OCI-LY1 (cell line): ENCODE measurements at regions not wholly inside any gene's neighbourhood (a gene's known extent, or its start where the extent isn't known, plus 50 kb on each side); places are given as distances from the start of the nearest gene placed in this dataset.
"Not testable (repeated sequence)": the region's sequence is repeated elsewhere in the genome, so short reads cannot be mapped to it uniquely, and the experiment has no call there.

Experiments
- H2AFZ ChIP-seq: fragments of 200-600 bp; sonication (generic), shearing (Covaris generic); 2 replicates; pipeline ENCODE4 v1.6.0; 2014; ENCODE audit warnings: antibody characterized with exemption, mild to moderate bottlenecking, low read length
- H3F3A ChIP-seq: fragments of 200-600 bp; sonication (generic), shearing (Covaris generic); 2 replicates; pipeline ENCODE4 v1.6.0; 2014; ENCODE audit warnings: mild to moderate bottlenecking, antibody characterized with exemption, low read length, moderate library complexity; ENCODE audit not compliant: insufficient read depth
- H3K27ac ChIP-seq: fragments of 200-600 bp; sonication (generic); 2 replicates; pipeline ENCODE4 v1.5.1; 2014; ENCODE audit warnings: low read length, mixed run types, mild to moderate bottlenecking, low read depth; ENCODE audit not compliant: poor library complexity, severe bottlenecking
- H3K27me3 ChIP-seq: fragments of 200-600 bp; sonication (generic); 2 replicates; pipeline ENCODE4 v1.6.0; 2014; ENCODE audit warnings: antibody characterized with exemption, mild to moderate bottlenecking, low read length, moderate library complexity; ENCODE audit not compliant: insufficient read depth
- H3K36me3 ChIP-seq: fragments of 200-600 bp; sonication (generic); 2 replicates; pipeline ENCODE4 v1.6.1; 2014; ENCODE audit warnings: mild to moderate bottlenecking, antibody characterized with exemption, low read length, moderate library complexity, mixed read lengths; ENCODE audit not compliant: insufficient read depth
- H3K4me1 ChIP-seq: fragments of 200-600 bp; sonication (generic); 2 replicates; pipeline ENCODE4 v1.5.1; 2014; ENCODE audit warnings: mild to moderate bottlenecking, low read length, moderate library complexity; ENCODE audit not compliant: insufficient read depth, severe bottlenecking
- H3K4me2 ChIP-seq: fragments of 200-600 bp; sonication (generic), shearing (Covaris generic); 2 replicates; pipeline ENCODE4 v1.6.1; 2014; ENCODE audit warnings: low read length
- H3K4me3 ChIP-seq: fragments of 200-600 bp; sonication (generic); 2 replicates; pipeline ENCODE4 v1.5.1; 2014; ENCODE audit warnings: low read length, low read depth, mild to moderate bottlenecking, mixed read lengths; ENCODE audit not compliant: poor library complexity, severe bottlenecking
- H3K79me2 ChIP-seq: fragments of 200-600 bp; shearing (Covaris generic); 2 replicates; pipeline ENCODE4 v1.6.1; 2016; ENCODE audit warnings: mixed run types, low read length, mixed read lengths; ENCODE audit not compliant: insufficient read depth
- H3K9ac ChIP-seq: fragments of 200-600 bp; sonication (generic), shearing (Covaris generic); 2 replicates; pipeline ENCODE4 v1.6.1; 2014; ENCODE audit warnings: mild to moderate bottlenecking, low read length, mixed read lengths
- H3K9me2 ChIP-seq: fragments of 200-600 bp; sonication (generic), shearing (Covaris generic); 2 replicates; pipeline ENCODE4 v1.6.1; 2014; ENCODE audit warnings: low read depth, mild to moderate bottlenecking, low read length, mixed read lengths
- H3K9me3 ChIP-seq: fragments of 200-600 bp; shearing (Covaris generic); 2 replicates; pipeline ENCODE4 v1.6.1; 2014; ENCODE audit warnings: low read length, mixed read lengths
- H4K20me1 ChIP-seq: fragments of 200-600 bp; sonication (generic), shearing (Covaris generic); 2 replicates; pipeline ENCODE4 v1.6.0; 2016; ENCODE audit warnings: mild to moderate bottlenecking, low read length; ENCODE audit not compliant: insufficient read depth
- EZH2 ChIP-seq: fragments of 200-600 bp; sonication (generic), shearing (Covaris generic); IDR thresholded peaks from 2 replicates; pipeline ENCODE4 v1.8.0; 2017; ENCODE audit warnings: borderline replicate concordance, mixed run types, mild to moderate bottlenecking, antibody characterized with exemption, low read length, moderate library complexity, mixed read lengths
- TF ChIP-seq, protein P1 (sequence below): fragments of 200-600 bp; sonication (generic), shearing (Covaris generic); IDR thresholded peaks from 2 replicates; pipeline ENCODE4 v1.5.1; 2017; ENCODE audit warnings: mild to moderate bottlenecking, antibody characterized with exemption, low read length, moderate library complexity, mixed read lengths

DNA sequence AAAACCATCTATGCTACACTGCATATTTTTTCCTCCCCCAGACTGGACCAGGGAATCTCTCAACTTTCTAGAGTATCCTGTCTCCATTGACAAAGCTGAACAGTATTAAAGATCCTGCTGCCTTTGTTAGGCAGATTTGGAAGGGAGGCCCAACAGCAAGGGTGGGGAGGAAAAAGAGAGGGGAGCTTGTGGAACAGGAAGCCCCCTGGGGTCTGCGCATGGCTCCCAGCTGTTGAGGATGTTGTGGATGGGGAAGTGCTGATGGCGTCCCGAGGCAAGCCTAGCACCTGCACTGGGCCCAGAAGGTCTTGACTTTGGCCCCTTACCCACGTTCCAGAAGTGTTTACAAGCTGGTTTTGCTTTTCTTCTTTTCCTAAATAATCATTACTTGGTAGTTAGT lies 146.6 kb downstream of the TBC1D2B start:
- not testable (repeated sequence) for H3K9ac ChIP-seq, H3K4me1 ChIP-seq, H3K79me2 ChIP-seq, H3K4me2 ChIP-seq, H3F3A ChIP-seq, H3K9me3 ChIP-seq, H4K20me1 ChIP-seq, H3K4me3 ChIP-seq, H3K27ac ChIP-seq, H2AFZ ChIP-seq, H3K9me2 ChIP-seq, H3K36me3 ChIP-seq, H3K27me3 ChIP-seq

DNA sequence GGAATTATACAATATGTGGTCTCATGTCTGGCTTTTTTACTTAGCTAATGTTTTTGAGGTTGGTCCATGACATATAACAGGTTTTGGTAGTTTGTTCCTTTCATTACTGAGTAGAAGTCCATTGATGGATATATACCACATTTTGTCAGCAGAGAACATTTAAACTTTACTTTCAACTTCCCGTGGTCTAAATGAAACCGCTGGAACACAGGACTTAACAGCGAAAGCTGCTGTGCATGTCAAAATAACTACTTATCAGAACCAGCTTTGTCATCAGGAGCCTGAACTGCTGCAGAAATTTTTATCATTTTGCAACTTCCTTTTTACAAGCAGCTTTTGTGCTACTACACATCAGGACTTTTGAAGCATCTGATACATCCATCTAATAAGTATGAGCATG lies 147.0 kb downstream of the TBC1D2B start:
- H3K9me2 ChIP-seq, H3K4me2 ChIP-seq, H3K79me2 ChIP-seq, H3K36me3 ChIP-seq, H2AFZ ChIP-seq, H3K27ac ChIP-seq, H3K4me1 ChIP-seq, H4K20me1 ChIP-seq, H3K4me3 ChIP-seq, H3F3A ChIP-seq, H3K9me3 ChIP-seq, H3K27me3 ChIP-seq, H3K9ac ChIP-seq: not testable (repeated sequence)

DNA sequence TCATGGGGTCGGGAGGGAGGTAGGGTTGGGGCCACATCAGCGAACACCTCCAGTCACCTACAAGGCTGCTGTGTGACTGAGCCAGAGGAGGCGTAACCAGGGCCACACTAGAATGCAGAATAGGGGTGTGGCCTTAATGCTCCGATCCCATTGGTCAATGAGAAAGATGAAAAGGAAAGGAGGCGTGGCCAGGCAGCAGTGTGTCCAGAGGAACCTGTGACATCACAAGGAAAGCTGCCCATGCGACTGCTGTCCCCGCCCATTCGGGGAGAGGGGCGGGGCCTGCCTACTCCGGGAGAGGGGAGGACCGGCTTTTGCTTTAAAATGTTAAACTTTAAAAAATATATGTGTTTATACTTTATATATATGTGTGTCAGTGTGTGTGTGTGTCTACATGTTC lies 150.7 kb downstream of the TBC1D2B start:
- H2AFZ ChIP-seq, H4K20me1 ChIP-seq, H3K9ac ChIP-seq, H3K4me1 ChIP-seq, H3K4me3 ChIP-seq, H3F3A ChIP-seq, H3K4me2 ChIP-seq, H3K27me3 ChIP-seq, H3K9me2 ChIP-seq, H3K27ac ChIP-seq, H3K79me2 ChIP-seq, H3K36me3 ChIP-seq, H3K9me3 ChIP-seq: not testable (repeated sequence)

DNA sequence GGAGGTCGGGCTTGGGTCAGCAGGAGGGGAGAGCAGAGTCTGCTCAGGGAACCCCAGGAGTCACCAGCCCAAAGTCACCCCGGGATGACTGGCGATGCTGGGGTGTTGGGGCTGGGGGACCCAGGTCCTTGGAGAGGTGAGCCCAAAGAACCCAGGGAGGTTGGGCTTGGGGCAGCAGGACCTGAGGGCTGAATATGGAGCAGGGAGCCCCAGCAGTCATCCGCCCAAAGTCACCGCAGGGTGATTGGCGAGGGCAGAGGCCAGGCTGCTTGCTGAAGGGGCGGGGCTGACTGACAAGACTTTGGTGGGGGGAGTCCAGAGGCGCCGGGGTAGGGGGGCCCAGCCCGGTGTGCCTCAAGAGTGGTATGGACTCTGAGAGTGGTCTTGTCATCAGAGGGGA lies 151.2 kb downstream of the TBC1D2B start:
- H3K27me3 ChIP-seq, H3K9me3 ChIP-seq, H3K4me3 ChIP-seq, H3K4me2 ChIP-seq, H3K9ac ChIP-seq, H3K4me1 ChIP-seq, H3K9me2 ChIP-seq, H3F3A ChIP-seq, H3K79me2 ChIP-seq, H4K20me1 ChIP-seq, H3K36me3 ChIP-seq, H3K27ac ChIP-seq, H2AFZ ChIP-seq: not testable (repeated sequence)

DNA sequence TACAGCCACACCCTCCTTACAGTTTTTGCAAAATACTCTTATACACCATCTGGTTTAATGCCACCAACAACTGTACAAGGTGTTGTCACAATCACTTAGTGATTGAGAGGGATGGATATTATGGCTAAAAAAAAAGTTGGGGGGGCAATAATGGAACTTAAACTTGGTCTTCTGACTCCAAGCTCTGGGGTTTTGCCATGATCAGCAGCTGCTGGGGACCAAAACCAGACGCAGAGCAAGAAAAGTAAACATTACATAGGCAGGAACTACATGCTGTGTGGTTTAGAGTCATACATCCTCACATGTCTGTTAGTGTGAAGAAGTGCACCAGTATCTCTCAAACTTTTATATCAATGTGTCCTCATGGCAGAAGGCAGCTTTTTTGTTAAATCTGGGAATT lies 152.4 kb downstream of the TBC1D2B start:
- not testable (repeated sequence) for H3K9ac ChIP-seq, H3K36me3 ChIP-seq, H3K4me1 ChIP-seq, H3K79me2 ChIP-seq, H4K20me1 ChIP-seq, H3F3A ChIP-seq, H3K9me2 ChIP-seq, H3K4me2 ChIP-seq, H3K4me3 ChIP-seq, H3K9me3 ChIP-seq, H3K27ac ChIP-seq, H3K27me3 ChIP-seq, H2AFZ ChIP-seq

DNA sequence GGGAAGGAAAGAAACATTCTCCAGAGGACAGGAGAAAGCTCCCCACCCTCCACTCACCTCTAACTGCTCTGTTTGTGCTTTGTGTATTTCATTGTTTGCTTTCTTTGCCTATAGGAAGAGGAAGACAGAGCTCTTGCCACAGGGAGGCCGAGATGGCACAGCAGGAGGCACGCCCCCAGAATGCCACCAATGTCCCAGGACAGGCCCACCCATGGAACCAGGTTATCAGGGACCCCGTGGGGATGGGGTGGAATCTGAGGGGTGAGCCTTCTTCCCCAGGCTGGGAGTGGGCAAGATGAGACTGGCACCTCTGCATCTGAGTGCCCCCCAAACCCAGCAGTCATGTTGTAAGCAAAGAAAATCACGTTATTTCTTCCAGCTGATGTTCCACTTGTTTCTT lies 155.8 kb downstream of the TBC1D2B start:
- Histone ChIP-seq H3K4me2 (no peak overlapping the region), H2AFZ (no peak overlapping the region), H3F3A (no peaks in the 10 kb centered on the region), H3K36me3 (no peaks in the 10 kb centered on the region), H3K9me2 (no peaks in the 10 kb centered on the region), H3K4me1 (no peaks in the 10 kb centered on the region), H3K9me3 (no peaks in the 10 kb centered on the region), H4K20me1 (no peaks in the 10 kb centered on the region), H3K9ac (no peak overlapping the region), H3K27me3 (no peaks in the 10 kb centered on the region), H3K4me3 (no peak overlapping the region), H3K27ac (no peak overlapping the region), H3K79me2 (no peaks in the 10 kb centered on the region)
- no peak for TF ChIP-seq EZH2
- TF ChIP-seq, protein P1, sequence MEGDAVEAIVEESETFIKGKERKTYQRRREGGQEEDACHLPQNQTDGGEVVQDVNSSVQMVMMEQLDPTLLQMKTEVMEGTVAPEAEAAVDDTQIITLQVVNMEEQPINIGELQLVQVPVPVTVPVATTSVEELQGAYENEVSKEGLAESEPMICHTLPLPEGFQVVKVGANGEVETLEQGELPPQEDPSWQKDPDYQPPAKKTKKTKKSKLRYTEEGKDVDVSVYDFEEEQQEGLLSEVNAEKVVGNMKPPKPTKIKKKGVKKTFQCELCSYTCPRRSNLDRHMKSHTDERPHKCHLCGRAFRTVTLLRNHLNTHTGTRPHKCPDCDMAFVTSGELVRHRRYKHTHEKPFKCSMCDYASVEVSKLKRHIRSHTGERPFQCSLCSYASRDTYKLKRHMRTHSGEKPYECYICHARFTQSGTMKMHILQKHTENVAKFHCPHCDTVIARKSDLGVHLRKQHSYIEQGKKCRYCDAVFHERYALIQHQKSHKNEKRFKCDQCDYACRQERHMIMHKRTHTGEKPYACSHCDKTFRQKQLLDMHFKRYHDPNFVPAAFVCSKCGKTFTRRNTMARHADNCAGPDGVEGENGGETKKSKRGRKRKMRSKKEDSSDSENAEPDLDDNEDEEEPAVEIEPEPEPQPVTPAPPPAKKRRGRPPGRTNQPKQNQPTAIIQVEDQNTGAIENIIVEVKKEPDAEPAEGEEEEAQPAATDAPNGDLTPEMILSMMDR: no peak

DNA sequence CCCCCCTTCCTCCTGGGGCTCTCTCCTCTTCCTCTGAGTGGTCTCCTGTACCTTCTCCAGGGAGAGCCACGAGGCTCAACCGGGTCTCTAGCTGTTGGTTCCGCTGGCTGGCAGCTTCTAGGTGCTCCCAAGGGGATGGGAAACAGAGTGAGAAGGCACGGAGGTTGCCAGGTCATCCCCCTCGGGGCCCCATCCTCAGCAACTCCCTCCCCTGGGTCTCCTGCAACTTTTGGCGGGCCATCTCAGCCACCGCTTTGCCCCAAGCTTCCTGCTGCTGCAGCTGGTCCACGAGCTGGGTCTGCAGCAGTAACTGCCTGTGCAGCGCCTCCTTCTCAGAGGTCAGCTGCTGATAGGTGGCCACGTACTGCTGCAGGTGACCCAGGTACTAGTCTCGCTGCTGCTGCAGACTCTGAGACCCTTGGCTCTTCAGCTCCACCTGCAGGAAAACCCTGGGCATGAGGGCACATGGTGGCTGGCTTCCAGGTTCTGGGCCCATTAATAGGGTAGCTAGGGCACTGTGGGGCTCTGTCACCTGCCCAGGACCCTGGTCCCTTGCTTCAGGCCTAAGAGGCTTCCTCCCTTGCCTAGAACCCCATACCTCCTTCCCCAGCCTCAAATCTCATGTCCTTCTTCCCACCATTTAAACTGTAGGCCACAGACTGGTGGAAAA lies 160.4 kb downstream of the TBC1D2B start:
- H3F3A ChIP-seq, H3K27ac ChIP-seq, H3K9me2 ChIP-seq, H3K4me2 ChIP-seq, H3K4me1 ChIP-seq, H4K20me1 ChIP-seq, H3K4me3 ChIP-seq, H3K36me3 ChIP-seq, H3K79me2 ChIP-seq, H3K27me3 ChIP-seq, H3K9me3 ChIP-seq, H3K9ac ChIP-seq, H2AFZ ChIP-seq: not testable (repeated sequence)
